Osteoblast (primary cell): ENCODE measurements at regions not wholly inside any gene's neighbourhood (a gene's known extent, or its start where the extent isn't known, plus 50 kb on each side); places are given as distances from the start of the nearest gene placed in this dataset.

Experiments used
- DNase-seq: peaks from one replicate; pipeline ENCODE4 v3.0.0; 2011; ENCODE audit warnings: low spot score, mixed read lengths; ENCODE audit not compliant: insufficient read length; ENCODE audit errors: missing footprints
- H2AFZ ChIP-seq: 2 replicates; pipeline ENCODE4 v1.6.0; 2011; ENCODE audit warnings: mild to moderate bottlenecking, low read length
- H3K27ac ChIP-seq: 2 replicates; pipeline ENCODE4 v1.5.1; 2011; ENCODE audit warnings: mild to moderate bottlenecking, low read depth, low read length, moderate library complexity
- H3K27me3 ChIP-seq: 2 replicates; pipeline ENCODE4 v1.6.0; 2012; ENCODE audit warnings: mild to moderate bottlenecking, control low read depth, inconsistent platforms, low read length, moderate library complexity; ENCODE audit not compliant: insufficient read depth
- H3K36me3 ChIP-seq: 2 replicates; pipeline ENCODE4 v1.5.1; 2011; ENCODE audit warnings: mild to moderate bottlenecking, low read length, control low read depth, moderate library complexity; ENCODE audit not compliant: insufficient read depth
- H3K4me1 ChIP-seq: 2 replicates; pipeline ENCODE4 v1.5.1; 2011; ENCODE audit warnings: mild to moderate bottlenecking, low read length, control low read depth, moderate library complexity; ENCODE audit not compliant: insufficient read depth
- H3K4me2 ChIP-seq: 2 replicates; pipeline ENCODE4 v1.6.0; 2011; ENCODE audit warnings: mild to moderate bottlenecking, low read length; ENCODE audit not compliant: insufficient read depth
- H3K4me3 ChIP-seq: fragments of 200-600 bp; sonication (generic); 3 replicates; pipeline ENCODE4 v1.5.1; 2012; ENCODE audit warnings: mild to moderate bottlenecking, low read length, inconsistent platforms; ENCODE audit not compliant: insufficient read depth
- H3K79me2 ChIP-seq: 2 replicates; pipeline ENCODE4 v1.6.0; 2012; ENCODE audit warnings: mild to moderate bottlenecking, low read length, control low read depth, inconsistent platforms; ENCODE audit not compliant: insufficient read depth
- H3K9me3 ChIP-seq: 2 replicates; pipeline ENCODE4 v1.5.1; 2011; ENCODE audit warnings: low read depth, low read length, control low read depth
- H4K20me1 ChIP-seq: 2 replicates; pipeline ENCODE4 v1.6.0; 2012; ENCODE audit warnings: mild to moderate bottlenecking, low read length, control low read depth; ENCODE audit not compliant: insufficient read depth
- CTCF ChIP-seq: IDR thresholded peaks from 2 replicates; pipeline ENCODE4 v1.5.1; 2011; ENCODE audit warnings: mild to moderate bottlenecking, low read depth, low read length, moderate library complexity; ENCODE audit errors: extremely low read depth

GRCh38 chr5:39711821-39712220 lies 287.0 kb upstream of the DAB2 start:
- H3K9me3 ChIP-seq = no peaks in the 10 kb centered on the region
- TF ChIP-seq CTCF = no peak
- no peaks in the 10 kb centered on the region for H3K27me3 ChIP-seq
- no peaks in the 10 kb centered on the region for H4K20me1 ChIP-seq
- H3K79me2 ChIP-seq = no peaks in the 10 kb centered on the region
- H3K4me2 ChIP-seq = no peak overlapping the region
- no peak overlapping the region for H3K27ac ChIP-seq
- H3K4me3 ChIP-seq = no peak overlapping the region
- H3K4me1 ChIP-seq = peaks cover 6% of the 10 kb centered on the region
- H3K36me3 ChIP-seq = no peaks in the 10 kb centered on the region
- no peak overlapping the region for H2AFZ ChIP-seq
- no peak for DNase-seq

- Histone ChIP-seq H3K79me2 (no peaks in the 10 kb centered on the region), H3K27me3 (no peaks in the 10 kb centered on the region), H3K36me3 (no peaks in the 10 kb centered on the region), H3K4me3 (no peak overlapping the region), H3K4me2 (no peak overlapping the region), H4K20me1 (no peaks in the 10 kb centered on the region), H2AFZ (no peak overlapping the region), H3K9me3 (no peaks in the 10 kb centered on the region), H3K27ac (no peak overlapping the region), H3K4me1 (no peaks in the 10 kb centered on the region)
- DNase-seq = no peak
- TF ChIP-seq CTCF = no peak
Observed at GRCh38 chr5:39709032-39709431, 284.3 kb upstream of the DAB2 start.

GRCh38 chr5:39702928-39703327 lies 278.1 kb upstream of the DAB2 start:
- DNase-seq = no peak
- no peaks in the 10 kb centered on the region for H3K79me2 ChIP-seq
- H2AFZ ChIP-seq = no peak overlapping the region
- H3K4me2 ChIP-seq = no peak overlapping the region
- no peak overlapping the region for H3K27ac ChIP-seq
- no peak for TF ChIP-seq CTCF
- H4K20me1 ChIP-seq = no peaks in the 10 kb centered on the region
- H3K36me3 ChIP-seq = no peaks in the 10 kb centered on the region
- no peaks in the 10 kb centered on the region for H3K27me3 ChIP-seq
- H3K4me3 ChIP-seq = no peak overlapping the region
- no peaks in the 10 kb centered on the region for H3K4me1 ChIP-seq
- no peaks in the 10 kb centered on the region for H3K9me3 ChIP-seq

- DNase-seq = no peak
- no peak overlapping the region for H3K27ac ChIP-seq
- TF ChIP-seq CTCF = no peak
Observed at GRCh38 chr5:39700523-39700922, 275.7 kb upstream of the DAB2 start.

More at GRCh38 chr5:39700523-39700922, 275.7 kb upstream of the DAB2 start:
- H4K20me1 ChIP-seq = no peaks in the 10 kb centered on the region
- no peaks in the 10 kb centered on the region for H3K79me2 ChIP-seq
- no peaks in the 10 kb centered on the region for H3K36me3 ChIP-seq
- no peak overlapping the region for H3K4me3 ChIP-seq
- H3K4me2 ChIP-seq = no peak overlapping the region
- H3K9me3 ChIP-seq = no peaks in the 10 kb centered on the region
- no peaks in the 10 kb centered on the region for H3K4me1 ChIP-seq
- no peak overlapping the region for H2AFZ ChIP-seq
- H3K27me3 ChIP-seq = no peaks in the 10 kb centered on the region
